Activated CD4-positive, alpha-beta T cell treated with anti-CD3 and anti-CD28 coated beads for 1 hour (primary cell): ENCODE measurements at regions not wholly inside any gene's neighbourhood (a gene's known extent, or its start where the extent isn't known, plus 50 kb on each side); places are given as distances from the start of the nearest gene placed in this dataset.
"Not testable (repeated sequence)": the region's sequence is repeated elsewhere in the genome, so short reads cannot be mapped to it uniquely, and the experiment has no call there.

Experiments
- DNase-seq: peaks from one replicate; pipeline ENCODE4 v3.0.0-alpha.2; 2020

DNA sequence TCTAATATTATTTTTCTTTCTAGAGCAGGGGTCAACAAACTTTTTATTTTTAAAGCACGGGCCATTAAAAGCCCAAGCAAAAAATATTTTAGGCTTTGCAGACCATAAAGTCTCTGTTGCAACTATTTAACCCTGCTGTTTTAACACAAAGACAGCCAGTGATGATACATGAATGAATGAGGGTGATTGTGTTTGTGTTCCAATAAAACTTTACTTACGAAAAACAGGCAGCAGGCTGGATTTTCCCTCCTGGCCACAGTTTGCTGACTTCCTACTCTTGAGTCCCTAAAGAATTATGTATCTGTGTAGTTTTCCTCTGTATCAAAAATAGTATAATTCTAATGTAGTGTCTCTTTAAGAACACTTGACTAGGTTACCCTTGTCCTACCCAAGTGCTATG, 402.0 kb downstream of the ADCYAP1 start:
- no peak for DNase-seq

DNA sequence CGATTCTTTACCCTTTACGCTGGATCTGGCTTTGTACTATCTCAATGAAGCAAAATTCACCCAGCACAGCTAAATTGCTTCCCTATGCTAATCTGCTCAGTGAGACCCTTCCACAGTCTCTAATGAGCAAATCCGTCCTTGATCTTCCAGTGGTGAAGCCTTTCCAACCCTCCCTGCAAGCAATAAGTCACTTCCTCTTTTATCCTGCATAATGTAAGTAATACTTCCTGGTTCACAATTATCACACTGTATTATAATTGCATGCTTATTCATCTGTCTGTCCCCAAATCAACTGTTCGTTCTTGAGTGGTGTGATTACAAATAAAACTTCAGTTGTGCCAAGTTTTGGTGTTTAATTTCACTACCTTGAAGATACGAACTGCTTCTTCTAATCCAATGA, 404.0 kb downstream of the ADCYAP1 start:
- no peak for DNase-seq

DNA sequence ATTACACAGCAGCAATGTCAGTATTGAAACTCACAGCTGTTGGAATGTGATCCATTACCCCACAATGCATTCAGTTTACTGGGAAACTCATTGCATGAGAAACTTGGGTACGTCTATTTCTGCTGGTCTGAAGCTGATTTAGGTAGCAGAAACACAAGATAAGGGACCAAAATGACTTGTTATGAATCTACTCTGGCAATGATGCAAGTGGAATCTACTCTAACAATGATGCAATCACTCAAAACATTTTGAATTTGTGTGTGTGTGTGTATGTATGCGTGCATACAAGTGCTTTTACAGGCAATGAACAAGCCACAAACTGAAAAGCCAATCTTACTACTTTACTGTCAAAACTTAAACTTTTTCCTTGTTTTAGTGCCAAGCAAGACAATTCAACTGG, 406.7 kb downstream of the ADCYAP1 start:
- DNase-seq: no peak

DNA sequence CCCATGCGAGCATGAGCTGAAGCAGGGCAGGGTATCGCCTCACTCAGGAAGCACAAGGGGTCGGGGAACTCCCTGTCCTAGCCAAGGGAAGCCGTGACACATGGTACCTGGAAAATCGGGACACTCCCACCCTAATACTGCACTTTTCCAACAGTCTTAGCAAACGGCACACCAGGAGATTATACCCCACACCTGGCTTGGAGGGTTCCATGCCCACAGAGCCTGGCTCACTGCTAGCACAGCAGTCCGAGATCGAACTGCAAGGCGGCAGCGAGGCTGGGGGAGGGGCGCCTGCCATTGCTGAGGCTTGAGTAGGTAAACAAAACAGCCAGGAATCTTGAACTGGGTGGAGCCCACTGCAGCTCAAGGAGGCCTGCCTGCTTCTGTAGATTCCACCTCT, 430.7 kb downstream of the ADCYAP1 start:
- not testable (repeated sequence) for DNase-seq

DNA sequence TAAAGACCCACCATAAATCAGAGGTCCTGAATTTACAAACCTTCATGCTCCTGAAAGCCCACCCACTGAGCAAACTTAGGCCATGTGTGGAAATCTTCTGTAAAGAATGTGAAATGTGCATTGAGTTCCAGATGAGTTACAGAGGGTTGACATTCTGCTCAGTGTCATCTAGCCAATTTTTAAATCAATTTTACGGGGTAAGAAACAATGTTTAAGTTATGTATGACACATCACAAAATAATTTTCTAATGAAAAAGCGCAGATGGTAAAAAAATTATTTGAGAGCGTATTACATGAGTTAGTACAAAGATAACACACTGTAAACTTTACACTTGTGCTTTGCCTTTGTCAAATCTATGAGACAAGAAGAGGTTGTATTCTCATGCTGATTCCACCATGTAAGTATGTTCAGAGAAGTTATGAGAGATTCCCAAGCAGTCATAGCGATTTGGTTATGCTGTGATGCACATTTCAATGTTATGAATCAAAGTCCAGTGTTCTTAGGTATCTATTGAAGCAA, 446.3 kb downstream of the ADCYAP1 start:
- no peak for DNase-seq

DNA sequence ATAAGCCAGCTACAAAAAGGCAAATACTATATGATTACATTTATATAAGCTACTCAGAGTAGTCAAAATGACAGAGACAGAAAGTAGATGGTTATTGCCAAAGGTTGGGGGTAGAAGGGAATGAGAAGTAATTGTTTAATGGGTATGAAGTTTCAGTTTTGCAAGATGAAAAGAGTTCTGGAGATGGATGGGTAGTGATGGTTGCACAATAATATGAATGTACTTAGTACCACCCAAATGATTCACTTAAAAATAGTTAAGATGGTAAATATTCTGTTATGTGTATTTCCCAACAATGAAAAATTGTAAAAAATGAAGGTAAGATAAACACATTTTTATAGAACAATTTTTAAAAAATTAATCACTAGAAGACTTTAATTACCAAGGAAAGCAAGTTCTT, 448.4 kb downstream of the ADCYAP1 start:
- no peak for DNase-seq

DNA sequence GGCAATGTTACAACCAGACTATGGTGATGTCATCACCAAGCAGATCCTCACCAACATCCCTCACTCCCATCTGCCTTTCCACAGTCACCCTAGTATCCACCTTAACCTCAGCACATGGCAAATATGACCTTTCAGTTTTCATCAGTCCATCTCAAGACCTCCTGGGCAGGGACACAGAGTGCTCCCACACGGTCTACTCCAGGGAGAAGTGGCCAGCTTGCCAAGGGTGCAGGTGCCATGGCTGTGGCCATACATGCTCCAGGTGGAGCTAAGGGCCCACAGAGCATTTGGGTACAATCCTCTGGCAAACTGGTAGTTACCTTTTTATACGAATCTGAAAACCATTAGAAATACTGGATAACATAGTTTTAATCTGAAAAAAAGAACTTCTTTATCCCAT, 453.1 kb downstream of the ADCYAP1 start:
- no peak for DNase-seq

DNA sequence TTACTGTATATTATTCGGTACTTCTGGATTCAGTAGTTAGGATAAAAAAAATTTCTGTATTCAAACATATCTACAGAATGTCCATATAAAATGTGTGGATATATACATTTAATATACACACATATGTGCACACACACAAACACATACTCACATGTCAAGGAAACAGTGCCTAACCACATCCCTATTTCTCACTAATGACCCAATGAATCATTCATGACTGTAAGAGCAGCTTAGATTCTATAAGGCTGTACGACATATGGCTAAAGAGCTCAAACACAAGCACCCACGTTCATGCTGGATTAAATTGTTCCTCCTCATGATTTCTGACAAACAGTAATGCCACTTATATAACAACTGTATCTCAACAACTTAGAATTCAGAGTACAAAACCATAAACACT, 457.3 kb downstream of the ADCYAP1 start:
- DNase-seq: no peak

DNA sequence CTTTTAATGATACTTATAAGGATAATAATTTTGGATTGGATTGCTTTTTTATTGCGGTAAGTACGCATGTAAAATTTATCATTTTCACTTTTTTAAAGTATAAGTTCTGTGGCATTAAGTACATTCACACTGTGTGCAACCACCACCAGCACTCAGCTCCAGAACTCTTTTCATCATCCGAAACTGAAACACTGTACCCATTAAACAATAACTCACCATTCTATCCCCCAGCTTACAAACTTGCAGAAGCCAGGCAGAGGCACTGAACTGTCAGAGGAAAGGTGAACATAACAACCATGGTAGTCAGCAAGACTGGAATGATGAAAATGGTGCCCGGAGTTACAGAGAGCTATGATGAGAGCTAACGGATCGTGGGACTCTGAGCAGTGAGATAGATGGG, 465.9 kb downstream of the ADCYAP1 start:
- no peak for DNase-seq

DNA sequence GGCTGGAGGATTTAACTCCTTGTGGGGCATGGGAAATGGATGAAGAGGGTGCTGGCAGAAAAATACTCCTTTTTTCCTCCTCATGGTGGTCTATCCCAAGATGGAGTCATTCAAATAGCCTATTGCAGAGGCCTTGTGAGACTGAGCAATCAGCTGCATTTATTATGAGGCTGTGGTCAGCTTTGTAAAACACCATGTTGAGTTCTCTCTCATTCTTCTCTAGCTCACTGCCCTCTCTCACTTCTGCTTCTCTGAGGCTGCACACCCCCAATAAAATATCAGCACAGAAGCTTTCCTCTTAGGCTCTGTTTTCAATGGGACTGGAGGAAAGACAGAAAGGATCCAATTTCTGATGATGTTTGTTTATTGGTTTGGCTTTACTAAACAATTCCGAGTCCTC, 467.1 kb downstream of the ADCYAP1 start:
- no peak for DNase-seq

DNA sequence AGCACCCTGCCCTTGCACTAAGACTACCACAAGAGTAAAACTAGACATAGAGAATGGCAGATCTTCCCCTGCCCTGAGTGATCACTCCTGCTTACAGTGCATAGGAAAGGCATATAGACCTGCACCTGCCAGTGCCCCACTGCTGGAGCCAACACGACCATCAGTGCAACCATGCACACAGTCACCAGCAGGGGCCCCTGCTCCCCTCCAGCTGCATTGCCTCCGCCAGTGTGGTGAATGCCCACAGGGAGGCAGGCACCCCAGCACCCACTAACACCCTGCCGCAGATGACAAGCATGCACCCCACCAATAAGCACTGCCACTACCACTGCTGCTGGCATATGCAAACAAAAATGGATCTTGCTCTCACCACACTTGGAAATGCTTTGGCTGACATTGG, 478.8 kb downstream of the ADCYAP1 start:
- no peak for DNase-seq

DNA sequence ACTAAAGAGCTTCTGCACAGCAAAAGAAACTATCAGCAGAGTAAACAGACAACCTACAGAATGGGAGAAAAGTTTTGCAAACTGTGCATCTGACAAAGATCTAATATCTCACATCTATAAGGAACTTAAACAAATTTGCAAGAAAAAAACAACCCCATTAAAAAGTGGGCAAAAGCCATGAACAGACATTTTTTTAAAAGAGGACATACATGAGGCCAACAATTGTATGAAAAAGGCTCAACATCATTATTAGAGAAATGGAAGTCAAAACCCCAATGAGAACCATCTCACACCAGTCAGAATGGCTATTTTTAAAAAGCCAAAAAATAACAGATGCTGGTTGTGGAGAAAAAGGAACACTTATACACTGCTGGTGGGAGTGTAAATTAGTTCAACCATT, 483.8 kb downstream of the ADCYAP1 start:
- not testable (repeated sequence) for DNase-seq

DNA sequence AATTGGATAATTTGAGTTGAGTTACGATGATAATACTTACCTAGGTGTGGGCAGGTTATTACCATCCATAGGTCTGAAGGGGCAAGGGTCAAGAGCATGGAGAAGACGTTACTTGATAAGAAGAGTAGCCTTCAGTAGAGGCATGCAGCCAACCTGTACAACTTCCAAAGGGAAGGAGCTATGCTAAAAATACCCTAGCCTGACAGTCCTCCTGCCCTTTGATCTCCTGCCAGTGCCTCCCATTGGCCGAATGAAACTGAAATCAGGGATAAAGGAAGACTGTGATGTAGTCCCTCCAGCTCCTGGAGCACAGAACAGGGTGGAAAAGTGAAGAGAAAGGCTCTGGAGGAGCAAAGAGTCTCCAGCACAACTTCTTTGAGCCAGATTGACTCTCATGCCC, 487.4 kb downstream of the ADCYAP1 start:
- no peak for DNase-seq

DNA sequence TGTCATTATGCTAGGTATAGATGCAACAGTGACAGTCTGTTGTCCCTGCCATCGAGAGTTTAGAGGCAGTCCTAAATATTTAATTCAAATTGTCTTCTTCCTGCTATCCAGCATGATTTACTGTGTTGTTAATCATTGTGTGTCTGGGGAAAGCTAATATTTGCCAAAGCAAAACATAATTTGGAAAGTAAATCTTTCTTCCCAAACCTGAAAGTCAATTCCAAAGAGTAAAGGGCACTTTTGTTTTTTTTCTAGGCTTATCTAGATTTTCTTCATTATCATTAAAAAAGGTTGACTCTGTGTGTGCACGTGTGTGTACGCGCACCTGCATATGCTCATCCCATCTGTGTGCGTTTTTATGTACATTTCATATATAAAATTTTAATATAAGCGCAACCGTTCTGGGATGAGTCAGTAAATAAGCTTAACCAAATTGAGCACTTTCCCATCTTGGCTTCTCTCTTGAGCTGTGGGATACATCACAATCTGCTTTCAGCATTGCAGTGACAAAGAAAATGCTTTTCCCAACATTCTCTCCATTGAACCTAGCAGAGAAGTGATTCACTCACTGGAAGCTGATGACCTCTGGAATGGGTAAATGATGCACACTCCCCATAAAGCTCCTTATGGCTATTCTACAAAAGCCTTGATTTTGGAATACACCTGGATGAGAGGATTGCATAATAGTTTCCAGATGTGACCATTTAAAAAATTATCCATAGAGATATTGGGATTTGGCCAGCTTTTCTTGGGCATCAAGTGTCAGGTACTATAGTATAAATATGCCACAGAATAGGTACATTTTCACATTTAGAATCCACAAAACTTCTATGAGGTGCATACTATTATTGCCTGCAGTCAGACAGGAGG, 488.4 kb downstream of the ADCYAP1 start:
- no peak for DNase-seq

DNA sequence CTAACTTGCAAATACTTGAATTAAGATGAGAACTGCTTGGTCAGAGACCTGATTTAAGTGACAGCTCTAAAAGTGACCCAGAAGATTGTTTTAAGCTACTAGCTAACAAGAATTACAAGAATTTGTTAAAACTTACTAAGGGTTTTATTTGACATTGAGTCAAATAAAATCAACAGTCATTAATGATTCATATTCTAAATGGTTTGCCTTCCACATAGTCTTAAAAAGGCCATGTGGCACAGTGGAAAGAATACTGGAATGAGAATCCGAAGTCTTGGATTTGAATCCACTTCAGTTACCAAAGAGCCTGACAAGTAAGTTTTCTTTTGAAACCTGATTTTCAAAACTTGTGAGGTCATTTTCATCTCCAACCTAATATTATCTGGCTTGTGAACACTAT, 489.3 kb downstream of the ADCYAP1 start:
- no peak for DNase-seq

DNA sequence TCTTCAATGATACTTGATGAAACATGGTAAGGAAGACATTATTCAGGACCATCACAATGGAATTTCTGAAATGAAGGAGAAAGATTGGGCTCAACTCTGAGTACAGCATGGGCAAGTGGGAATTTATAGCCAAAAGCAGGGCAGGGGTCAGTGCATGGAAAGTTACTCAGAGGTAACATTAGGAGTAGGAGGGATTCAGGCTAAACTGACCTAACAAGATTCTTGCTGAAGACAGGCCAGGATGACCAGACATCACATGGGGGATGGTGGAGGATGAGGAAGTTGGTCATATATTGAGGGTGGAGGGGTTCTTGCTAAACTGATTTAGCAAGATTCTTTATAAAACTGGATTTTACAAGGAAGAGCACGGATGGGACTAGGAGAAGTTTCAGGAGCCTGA, 489.8 kb downstream of the ADCYAP1 start:
- no peak for DNase-seq

DNA sequence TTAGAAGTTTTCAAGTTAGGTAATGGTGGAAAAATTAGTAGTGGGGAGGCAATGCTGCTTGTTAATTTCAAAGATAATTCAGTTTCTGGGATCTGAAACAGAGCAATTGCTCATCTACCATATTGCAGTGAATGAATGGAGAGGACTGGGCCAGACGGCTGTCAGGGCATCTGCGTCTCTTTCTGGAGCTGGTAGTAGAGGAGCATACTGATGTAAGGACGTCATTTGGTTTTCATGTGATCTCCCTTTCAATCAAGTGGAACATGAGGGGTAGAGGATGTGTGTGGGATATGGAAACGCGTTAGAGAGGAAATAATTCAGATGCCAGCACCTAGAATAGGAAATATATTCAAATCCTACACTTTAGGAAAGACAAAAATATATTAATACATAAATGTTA, 490.3 kb downstream of the ADCYAP1 start:
- no peak for DNase-seq

DNA sequence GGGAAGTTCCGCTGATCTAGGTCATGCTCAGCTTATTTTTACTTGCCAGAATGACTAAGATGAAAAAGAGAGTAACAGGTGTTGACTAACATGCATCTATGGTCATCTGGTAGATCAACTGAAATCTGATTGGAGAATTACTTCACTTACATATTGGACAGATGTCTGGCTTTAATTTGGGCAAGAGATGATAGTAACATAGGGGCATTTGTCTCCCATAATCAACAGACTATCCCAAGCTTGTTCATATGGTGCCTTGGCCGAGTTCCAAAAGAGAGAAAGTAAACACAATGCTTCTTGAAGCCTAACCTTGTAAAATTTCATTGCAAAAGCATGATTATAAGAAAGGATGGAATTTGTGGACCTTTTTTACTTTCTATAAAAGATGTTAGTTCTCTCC, 503.7 kb downstream of the ADCYAP1 start:
- no peak for DNase-seq

DNA sequence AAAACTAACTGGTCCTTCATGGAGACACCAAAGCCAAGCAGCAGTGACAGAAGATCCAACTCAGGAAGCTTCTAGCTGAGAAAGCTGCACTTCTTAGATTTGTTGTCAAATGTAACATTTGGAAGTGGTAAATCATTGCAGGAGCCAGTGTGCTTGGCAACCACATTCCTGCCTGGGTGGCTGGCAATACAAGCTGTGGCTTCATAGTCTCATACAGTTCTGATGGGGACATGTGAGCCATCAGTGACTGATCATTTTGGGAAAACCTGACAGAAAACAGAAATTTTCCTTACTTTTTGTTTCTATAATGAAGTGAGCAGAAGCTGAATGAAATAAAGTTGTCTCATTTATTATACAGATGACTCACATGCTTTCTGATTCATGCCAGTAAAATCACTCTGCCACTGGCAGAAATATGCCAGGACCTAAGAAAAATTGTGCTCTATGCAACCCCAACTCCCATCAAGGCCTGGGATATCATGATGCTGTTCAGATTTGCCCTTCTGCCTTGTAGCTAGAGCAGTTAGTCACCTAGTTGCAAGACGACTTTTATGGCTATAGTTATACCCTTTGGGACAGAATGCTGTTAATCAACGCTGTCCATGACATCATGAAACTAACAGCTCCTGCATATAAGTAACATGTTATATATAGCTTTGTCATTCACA, 508.1 kb downstream of the ADCYAP1 start:
- DNase-seq: no peak

DNA sequence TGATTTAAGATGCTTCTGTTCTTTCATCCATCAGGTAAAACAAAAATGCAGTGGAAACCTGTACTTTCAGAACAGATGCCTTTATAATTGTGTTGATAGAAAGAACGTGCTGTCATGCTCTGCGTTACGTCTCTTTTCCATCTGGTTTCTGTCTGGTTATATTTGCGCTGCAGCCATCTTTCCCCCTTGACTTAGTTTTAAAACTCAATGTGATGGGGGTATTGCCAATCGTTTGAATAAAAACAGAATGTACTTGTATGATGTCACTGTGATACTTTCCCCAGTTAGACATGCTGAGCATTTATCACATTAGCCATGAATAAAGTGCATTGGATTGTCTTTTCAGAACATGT, 508.6 kb downstream of the ADCYAP1 start:
- no peak for DNase-seq

DNA sequence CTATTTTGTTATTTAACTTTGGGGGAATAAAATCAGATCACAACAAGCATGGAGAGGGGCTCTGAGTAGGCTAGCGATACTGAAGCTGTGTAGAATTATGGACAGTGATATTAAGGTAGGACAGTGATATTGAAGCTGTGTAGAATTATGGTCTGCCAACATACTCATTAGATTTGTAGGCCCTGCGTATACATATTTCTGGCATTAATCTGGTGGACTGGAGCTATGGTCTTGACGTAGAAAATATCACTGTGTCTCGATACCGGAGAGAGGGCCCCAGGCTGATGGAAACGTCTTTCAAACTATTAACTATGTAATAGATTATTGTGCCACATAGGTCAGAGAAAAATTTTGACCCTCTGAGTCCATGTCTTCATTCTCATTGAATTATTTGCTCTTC, 511.4 kb downstream of the ADCYAP1 start:
- DNase-seq: no peak

DNA sequence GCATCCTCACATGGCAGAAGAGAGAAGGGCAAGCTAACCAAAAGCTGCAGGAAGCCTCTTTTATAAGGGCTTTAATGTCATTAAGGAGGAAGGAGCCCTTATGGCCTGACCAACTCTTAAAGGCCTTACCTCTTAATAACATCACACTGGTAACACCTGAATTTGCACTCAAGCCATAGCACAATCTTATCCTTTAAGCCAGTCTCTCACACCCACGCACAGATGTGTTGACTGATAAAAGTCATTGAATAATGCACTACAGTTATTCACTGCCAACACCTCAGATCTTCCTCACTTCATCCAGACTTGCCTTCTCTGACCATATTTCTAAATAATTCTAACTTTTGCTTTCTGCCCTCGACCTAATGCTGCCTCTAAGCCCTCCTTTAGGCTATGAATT, 516.8 kb downstream of the ADCYAP1 start:
- DNase-seq: no peak

DNA sequence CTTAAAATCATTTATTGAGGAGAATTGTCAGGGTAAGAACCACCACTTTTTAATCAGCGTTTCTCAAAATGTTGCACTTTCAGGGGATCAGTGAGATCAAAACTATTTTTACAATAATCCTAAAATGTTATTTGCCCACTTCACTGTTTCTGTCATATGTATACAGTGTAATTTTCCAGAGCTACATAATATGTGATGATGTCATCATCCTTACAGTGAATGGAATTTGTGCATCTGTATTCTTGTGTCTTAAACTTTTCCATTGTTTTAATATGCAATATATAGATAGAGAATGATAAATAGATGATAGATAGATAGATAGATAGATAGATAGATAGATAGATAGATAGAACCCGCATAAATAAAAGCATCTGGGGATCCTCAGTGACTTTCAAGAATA, 518.0 kb downstream of the ADCYAP1 start:
- DNase-seq: no peak

DNA sequence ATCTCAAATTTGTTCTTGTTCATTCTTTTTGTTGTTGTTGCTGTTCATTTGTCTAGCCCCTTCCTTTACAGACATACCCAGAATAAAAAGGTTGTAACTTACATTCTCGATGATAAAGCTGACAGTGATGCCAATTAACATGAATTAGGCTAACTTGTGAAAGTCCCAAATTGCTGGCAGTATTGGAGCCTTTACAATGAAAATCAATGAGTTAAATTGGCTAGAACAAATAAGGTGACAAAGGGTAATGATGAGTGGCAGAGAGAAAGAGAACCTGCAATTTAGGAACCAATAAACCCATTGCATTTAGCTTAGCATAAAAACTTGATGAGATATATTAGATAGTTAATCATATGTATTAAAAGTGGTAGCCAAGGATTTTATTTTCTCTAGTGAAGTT, 521.0 kb downstream of the ADCYAP1 start:
- no peak for DNase-seq

DNA sequence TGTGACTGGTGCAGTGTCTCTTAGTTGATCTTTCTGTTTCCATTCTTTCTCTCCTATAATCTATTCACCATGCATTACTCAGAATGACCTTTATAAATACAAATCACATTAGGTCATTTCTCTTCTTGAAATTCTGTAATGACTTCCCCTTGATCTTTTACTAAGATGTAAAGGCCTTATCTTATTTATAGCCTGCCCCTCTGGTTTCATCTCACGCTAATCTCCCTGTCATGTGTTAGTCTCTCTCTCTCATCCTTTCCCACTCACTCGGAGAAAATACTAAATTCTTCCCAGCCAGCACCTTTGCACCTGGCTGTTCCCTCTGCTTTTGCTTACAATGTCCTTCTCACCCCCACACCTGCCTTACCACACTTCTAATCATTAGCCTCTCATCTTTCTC, 530.8 kb downstream of the ADCYAP1 start:
- no peak for DNase-seq
